Panc1 (cell line): ENCODE measurements at regions not wholly inside any gene's neighbourhood (a gene's known extent, or its start where the extent isn't known, plus 50 kb on each side); places are given as distances from the start of the nearest gene placed in this dataset.

Experiments
- ATAC-seq: fragments of 200-7000 bp; cut with Tn5 transposase; 2 replicates; pipeline ENCODE4 v1.9.1; 2020; ENCODE audit warnings: mild to moderate bottlenecking, moderate library complexity
- BruUV-seq: library from RNA; stranded (reverse); fragments of 400-500 nt; replicated peaks from 2 replicates; lab custom pipeline; 2021; lab: Mats Ljungman, UMichigan
- CTCF ChIA-PET: fragments of 300-600 bp; sonication (Branson Sonifier 250); formaldehyde crosslinking; loops from one replicate; lab custom pipeline; 2022; ENCODE audit warnings: antibody characterized with exemption; lab: Charles Lee
- POLR2A ChIA-PET: fragments of 300-600 bp; sonication (Branson Sonifier 250); formaldehyde crosslinking; loops from one replicate; lab custom pipeline; 2022; ENCODE audit warnings: antibody characterized with exemption; lab: Charles Lee
- DNase-seq: peaks from one replicate; pipeline ENCODE4 v3.0.0-alpha.2; 2010; ENCODE audit warnings: low read depth, low spot score
- H3K27ac ChIP-seq: 2 replicates; pipeline ENCODE4 v1.5.1; 2011; ENCODE audit warnings: mild to moderate bottlenecking, low read length, inconsistent platforms
- H3K27me3 ChIP-seq: fragments of 200-500 bp; sonication (Bioruptor generic); 2 replicates; pipeline ENCODE4 v1.6.0; 2014; ENCODE audit warnings: low read length, inconsistent platforms; ENCODE audit not compliant: control insufficient read depth, insufficient read depth
- H3K36me3 ChIP-seq: fragments of 200-500 bp; sonication (Bioruptor generic); 2 replicates; pipeline ENCODE4 v1.5.1; 2014; ENCODE audit warnings: inconsistent platforms, mild to moderate bottlenecking, low read length, moderate library complexity; ENCODE audit not compliant: control insufficient read depth, insufficient read depth
- H3K4me1 ChIP-seq: 2 replicates; pipeline ENCODE4 v1.5.1; 2011; ENCODE audit warnings: inconsistent platforms, mild to moderate bottlenecking, low read length, moderate library complexity; ENCODE audit not compliant: control insufficient read depth, insufficient read depth
- H3K4me3 ChIP-seq, 2 experiments: 2 replicates each; pipeline ENCODE4 v1.5.1; 2011 to 2012; ENCODE audit warnings: low read depth in 2 of 2, low read length in 2 of 2, mild to moderate bottlenecking in 2 of 2, inconsistent platforms in 1 of 2, moderate library complexity in 1 of 2
- H3K9me3 ChIP-seq: fragments of 200-500 bp; sonication (Bioruptor generic); 2 replicates; pipeline ENCODE4 v1.5.1; 2014; ENCODE audit warnings: low read depth, mild to moderate bottlenecking, inconsistent platforms, low read length, moderate library complexity; ENCODE audit not compliant: control insufficient read depth, insufficient read depth
- CTCF ChIP-seq: fragments of 450-650 bp; IDR thresholded peaks from 2 replicates; pipeline ENCODE4 v1.5.1; 2017; ENCODE audit warnings: mild to moderate bottlenecking
- POLR2AphosphoS5 ChIP-seq: IDR thresholded peaks from 2 replicates; pipeline ENCODE4 v1.6.1; 2012; ENCODE audit warnings: mild to moderate bottlenecking, low read depth, low read length, moderate library complexity
- REST ChIP-seq, 2 experiments: IDR thresholded peaks; 2 replicates each; pipeline ENCODE4 v1.6.1; 2011 to 2012; ENCODE audit warnings: low read depth in 2 of 2, control low read depth in 1 of 2, low read length in 1 of 2, mild to moderate bottlenecking in 1 of 2, moderate library complexity in 1 of 2; ENCODE audit not compliant: insufficient read depth in 1 of 2
- SIN3A ChIP-seq: IDR thresholded peaks from 2 replicates; pipeline ENCODE4 v1.6.1; 2012; ENCODE audit warnings: low read depth, mild to moderate bottlenecking, low read length, moderate library complexity, borderline replicate concordance; ENCODE audit not compliant: insufficient read depth
- TCF7L2 ChIP-seq: IDR thresholded peaks from 2 replicates; pipeline ENCODE4 v1.6.1; 2011; ENCODE audit warnings: mild to moderate bottlenecking, low read depth, low read length, inconsistent platforms
- in situ Hi-C: cut with HindIII; loops from 2 replicates; pipeline ENCODE4 v1.10.0; 2016; ENCODE audit warnings: low sequenced_read_pairs, low pct_unique_long_range_greater_than_20kb
- intact Hi-C: fragments of 100-400 bp; cut with micrococcal nuclease; formaldehyde crosslinking; loops from one replicate; pipeline ENCODE4 v1.10.0; 2022; ENCODE audit not compliant: unreplicated experiment

GRCh38 chr3:14311729-14312128 is 90.7 kb upstream of the SLC6A6 start:
- POLR2A ChIA-PET = no interaction called here
- CTCF ChIA-PET = no interaction called here

GRCh38 chr3:14312375-14312774 is 90.0 kb upstream of the SLC6A6 start:
- Histone ChIP-seq H3K4me3 (no peak overlapping the region), H3K9me3 (no peaks in the 10 kb centered on the region), H3K27ac (no peak overlapping the region), H3K27me3 (no peaks in the 10 kb centered on the region; the same call in 1 of the 2 replicates), H3K4me1 (peaks cover 4% of the 10 kb centered on the region), H3K36me3 (no peaks in the 10 kb centered on the region)
- no TSS peak for BruUV-seq
- ChIA-PET CTCF (no interaction called here), POLR2A (no interaction called here)
- intact Hi-C loops = no loop called here
- DNase-seq (no peak), ATAC-seq (no peak)
- no peak for TF ChIP-seq SIN3A
- no peak for TF ChIP-seq POLR2AphosphoS5
- TF ChIP-seq CTCF = no peak
- no peak for TF ChIP-seq REST (IDR thresholded peaks at IDR 0.05; ENCODE audit: insufficient read depth in 1 of 2, low read depth in 2 of 2, low read length in 1 of 2)
- no peak for TF ChIP-seq TCF7L2
- in situ Hi-C loops = no loop called here

More at GRCh38 chr3:14311729-14312128, 90.7 kb upstream of the SLC6A6 start:
- Histone ChIP-seq H3K4me1 (peaks cover 4% of the 10 kb centered on the region), H3K36me3 (no peaks in the 10 kb centered on the region), H3K9me3 (no peaks in the 10 kb centered on the region), H3K27ac (no peak overlapping the region), H3K27me3 (no peaks in the 10 kb centered on the region; the same call in 1 of the 2 replicates), H3K4me3 (no peak overlapping the region)
- in situ Hi-C loops = no loop called here
- intact Hi-C loops = no loop called here
- no peak for DNase-seq
- ATAC-seq = no peak
- TF ChIP-seq SIN3A (no peak), CTCF (no peak), POLR2AphosphoS5 (no peak), TCF7L2 (no peak), REST (IDR thresholded peaks at IDR 0.05; ENCODE audit: insufficient read depth in 1 of 2, low read depth in 2 of 2, low read length in 1 of 2) (no peak)
- BruUV-seq = no TSS peak
